ENCODE measurements at regions not wholly inside any gene's neighbourhood (a gene's known extent, or its start where the extent isn't known, plus 50 kb on each side); places are given as distances from the start of the nearest gene placed in this dataset.
"Not testable (repeated sequence)": the region's sequence is repeated elsewhere in the genome, so short reads cannot be mapped to it uniquely, and the experiment has no call there.

DNA sequence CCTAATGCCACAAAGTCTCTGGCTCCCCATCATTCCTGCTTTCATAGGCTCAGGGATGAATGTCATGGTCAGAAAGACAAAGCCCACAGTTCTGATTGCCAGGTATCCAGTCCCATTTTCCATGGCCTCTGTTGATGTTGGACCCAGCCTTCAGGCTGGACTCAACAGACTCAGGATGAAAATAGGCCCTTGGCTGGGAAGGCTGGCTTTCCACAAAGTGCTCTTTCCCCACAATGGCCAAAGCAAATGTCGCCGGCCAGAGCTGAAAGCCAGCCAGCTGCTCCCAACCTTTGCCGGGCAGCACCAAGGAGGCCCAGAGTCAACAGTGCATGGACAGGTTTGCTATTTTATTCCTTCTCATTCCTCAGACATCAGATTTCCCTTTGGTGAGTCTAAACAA, 430.1 kb upstream of the FGF16 start:
- TF ChIP-seq, protein P1, sequence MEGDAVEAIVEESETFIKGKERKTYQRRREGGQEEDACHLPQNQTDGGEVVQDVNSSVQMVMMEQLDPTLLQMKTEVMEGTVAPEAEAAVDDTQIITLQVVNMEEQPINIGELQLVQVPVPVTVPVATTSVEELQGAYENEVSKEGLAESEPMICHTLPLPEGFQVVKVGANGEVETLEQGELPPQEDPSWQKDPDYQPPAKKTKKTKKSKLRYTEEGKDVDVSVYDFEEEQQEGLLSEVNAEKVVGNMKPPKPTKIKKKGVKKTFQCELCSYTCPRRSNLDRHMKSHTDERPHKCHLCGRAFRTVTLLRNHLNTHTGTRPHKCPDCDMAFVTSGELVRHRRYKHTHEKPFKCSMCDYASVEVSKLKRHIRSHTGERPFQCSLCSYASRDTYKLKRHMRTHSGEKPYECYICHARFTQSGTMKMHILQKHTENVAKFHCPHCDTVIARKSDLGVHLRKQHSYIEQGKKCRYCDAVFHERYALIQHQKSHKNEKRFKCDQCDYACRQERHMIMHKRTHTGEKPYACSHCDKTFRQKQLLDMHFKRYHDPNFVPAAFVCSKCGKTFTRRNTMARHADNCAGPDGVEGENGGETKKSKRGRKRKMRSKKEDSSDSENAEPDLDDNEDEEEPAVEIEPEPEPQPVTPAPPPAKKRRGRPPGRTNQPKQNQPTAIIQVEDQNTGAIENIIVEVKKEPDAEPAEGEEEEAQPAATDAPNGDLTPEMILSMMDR (conservative IDR thresholded peaks at IDR 0.05 in 1 of 2, IDR thresholded peaks at IDR 0.05 in 1 of 2; ENCODE audit: low read depth in 1 of 2, low read length in 2 of 2), result no peak
- no peak for TF ChIP-seq EZH2 (IDR thresholded peaks at IDR 0.05; ENCODE audit: low read length, missing control alignments)
- no peak overlapping the region for H2AFZ ChIP-seq (ENCODE audit: low read length)
- H3K9me3 ChIP-seq (ENCODE audit: control insufficient read depth, insufficient read depth, low read depth, low read length), result no peaks in the 10 kb centered on the region
- no peaks in the 10 kb centered on the region for H4K20me1 ChIP-seq (ENCODE audit: control insufficient read depth, extremely low read depth, insufficient read depth, low read length)
- DNase-seq (ENCODE audit: low read depth in 2 of 2), result no peak
- no peaks in the 10 kb centered on the region for H3K4me1 ChIP-seq (ENCODE audit: control insufficient read depth, extremely low read depth, insufficient read depth, low read length)
- H3K4me3 ChIP-seq (replicated peaks in 1 of 4; ENCODE audit: control extremely low read depth in 1 of 4, insufficient read depth in 1 of 4, low read depth in 3 of 4, low read length in 4 of 4), result no peak overlapping the region
- no peak overlapping the region for H3K4me2 ChIP-seq (ENCODE audit: extremely low read depth, insufficient read depth, low read length)
- H3K27ac ChIP-seq (ENCODE audit: insufficient read depth, low read length), result no peak overlapping the region
- H3K27me3 ChIP-seq (ENCODE audit: control insufficient read depth, insufficient read depth, low read length), result no peaks in the 10 kb centered on the region
- no peak overlapping the region for H3K9ac ChIP-seq (ENCODE audit: insufficient read depth, low read length)
- H3K79me2 ChIP-seq (ENCODE audit: control insufficient read depth, insufficient read depth, low read length), result no peaks in the 10 kb centered on the region
- H3K36me3 ChIP-seq (ENCODE audit: control insufficient read depth, insufficient read depth, low read length), result no peaks in the 10 kb centered on the region

GRCh38 chrX:77046180-77046810, 400.9 kb upstream of the FGF16 start:
- not testable (repeated sequence) for H3K36me3 ChIP-seq (ENCODE audit: control insufficient read depth, insufficient read depth, low read length); H3K4me2 ChIP-seq (ENCODE audit: extremely low read depth, insufficient read depth, low read length)

DNA sequence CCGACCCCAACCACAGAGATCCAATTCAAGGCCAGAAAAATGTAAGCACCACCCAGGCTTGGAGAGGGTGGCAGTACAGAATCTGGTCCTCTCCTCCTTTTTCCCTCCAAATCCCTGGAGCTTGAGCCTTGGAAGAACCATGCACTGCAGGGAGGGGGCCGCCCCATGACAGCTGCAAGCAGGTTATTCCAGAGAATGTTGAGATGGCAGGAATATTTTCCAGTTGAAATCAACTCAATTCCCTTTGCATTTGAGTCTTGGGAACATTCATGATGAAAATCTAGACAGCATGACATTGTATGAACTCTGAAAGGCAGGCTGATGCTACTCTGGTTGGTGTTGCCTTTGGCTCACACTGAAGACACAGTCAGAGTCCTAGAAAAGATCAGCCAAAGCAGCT, 386.6 kb upstream of the FGF16 start:
- DNase-seq (ENCODE audit: low read depth in 2 of 2), result no peak
- TF ChIP-seq, protein P1 (conservative IDR thresholded peaks at IDR 0.05 in 1 of 2, IDR thresholded peaks at IDR 0.05 in 1 of 2; ENCODE audit: low read depth in 1 of 2, low read length in 2 of 2), result no peak
- TF ChIP-seq EZH2 (IDR thresholded peaks at IDR 0.05; ENCODE audit: low read length, missing control alignments), result no peak
- H3K4me2 ChIP-seq (ENCODE audit: extremely low read depth, insufficient read depth, low read length), result no peak overlapping the region

More at GRCh38 chrX:77046180-77046810, 400.9 kb upstream of the FGF16 start:
- peak overlapping the region in 1 of 4 experiments; percentile 20 for H3K4me3 ChIP-seq (replicated peaks in 1 of 4; ENCODE audit: control extremely low read depth in 1 of 4, insufficient read depth in 1 of 4, low read depth in 3 of 4, low read length in 4 of 4)
- H3K4me1 ChIP-seq (ENCODE audit: control insufficient read depth, extremely low read depth, insufficient read depth, low read length); H3K9me3 ChIP-seq (ENCODE audit: control insufficient read depth, insufficient read depth, low read depth, low read length); H4K20me1 ChIP-seq (ENCODE audit: control insufficient read depth, extremely low read depth, insufficient read depth, low read length); H2AFZ ChIP-seq (ENCODE audit: low read length); H3K27me3 ChIP-seq (ENCODE audit: control insufficient read depth, insufficient read depth, low read length); H3K79me2 ChIP-seq (ENCODE audit: control insufficient read depth, insufficient read depth, low read length); DNase-seq (ENCODE audit: low read depth in 2 of 2); H3K9ac ChIP-seq (ENCODE audit: insufficient read depth, low read length); H3K27ac ChIP-seq (ENCODE audit: insufficient read depth, low read length): not testable (repeated sequence)

More for the DNA sequence above, 386.6 kb upstream of the FGF16 start:
- Histone ChIP-seq H3K27ac (ENCODE audit: insufficient read depth, low read length) (no peak overlapping the region), H3K79me2 (ENCODE audit: control insufficient read depth, insufficient read depth, low read length) (no peaks in the 10 kb centered on the region), H3K36me3 (ENCODE audit: control insufficient read depth, insufficient read depth, low read length) (no peaks in the 10 kb centered on the region), H2AFZ (ENCODE audit: low read length) (no peak overlapping the region), H4K20me1 (ENCODE audit: control insufficient read depth, extremely low read depth, insufficient read depth, low read length) (no peaks in the 10 kb centered on the region), H3K4me1 (ENCODE audit: control insufficient read depth, extremely low read depth, insufficient read depth, low read length) (no peaks in the 10 kb centered on the region), H3K9me3 (ENCODE audit: control insufficient read depth, insufficient read depth, low read depth, low read length) (no peaks in the 10 kb centered on the region), H3K27me3 (ENCODE audit: control insufficient read depth, insufficient read depth, low read length) (no peaks in the 10 kb centered on the region), H3K4me3 (replicated peaks in 1 of 4; ENCODE audit: control extremely low read depth in 1 of 4, insufficient read depth in 1 of 4, low read depth in 3 of 4, low read length in 4 of 4) (no peak overlapping the region), H3K9ac (ENCODE audit: insufficient read depth, low read length) (no peak overlapping the region)

Measured in fibroblast of lung (primary cell).